Mammary epithelial cell (primary cell): ENCODE measurements at regions not wholly inside any gene's neighbourhood (a gene's known extent, or its start where the extent isn't known, plus 50 kb on each side); places are given as distances from the start of the nearest gene placed in this dataset.

Experiments
- CTCF ChIP-seq, 2 donors: IDR thresholded peaks in 1 of 2; conservative IDR thresholded peaks in 1 of 2; 2 replicates each; pipeline ENCODE4 v1.5.1; 2011 to 2012; ENCODE audit warnings: inconsistent platforms in 2 of 2, low read length in 2 of 2, mild to moderate bottlenecking in 2 of 2, control low read depth in 1 of 2, low read depth in 1 of 2; ENCODE audit not compliant: insufficient read depth in 1 of 2; ENCODE audit errors: extremely low read depth in 1 of 2
- EZH2 ChIP-seq: IDR thresholded peaks from 2 replicates; pipeline ENCODE4 v1.6.1; 2012; ENCODE audit warnings: low read length, inconsistent platforms, borderline replicate concordance

GRCh38 chr2:23107327-23107941 is 277.5 kb upstream of the KLHL29 start:
- TF ChIP-seq CTCF (conservative IDR thresholded peaks at IDR 0.05 in 1 of 2, IDR thresholded peaks at IDR 0.05 in 1 of 2; ENCODE audit: extremely low read depth in 1 of 2, insufficient read depth in 1 of 2, low read depth in 1 of 2, low read length in 2 of 2) (no peak), EZH2 (no peak)
